Islet of Langerhans (tissue), 1 donor: ENCODE measurements at regions not wholly inside any gene's neighbourhood (a gene's known extent, or its start where the extent isn't known, plus 50 kb on each side); places are given as distances from the start of the nearest gene placed in this dataset.
"Not testable (repeated sequence)": the region's sequence is repeated elsewhere in the genome, so short reads cannot be mapped to it uniquely, and the experiment has no call there.

Experiments
- FAIRE-seq: peaks from one replicate; lab custom pipeline; 2011; peaks lifted over from hg19 to GRCh38; lab: Jason Lieb, UNC

- no peak for FAIRE-seq
Measured at GRCh38 chr18:51248685-51249084, 51.2 kb upstream of the MEX3C start.

- FAIRE-seq: no peak
Measured at GRCh38 chr18:51250006-51250405, 52.5 kb upstream of the MEX3C start.

GRCh38 chr18:51250458-51251024 lies 53.1 kb upstream of the MEX3C start:
- FAIRE-seq: no peak

GRCh38 chr18:51251625-51252024 lies 54.1 kb upstream of the MEX3C start:
- FAIRE-seq: no peak

GRCh38 chr18:51253476-51253875 lies 56.0 kb upstream of the MEX3C start:
- FAIRE-seq: no peak

GRCh38 chr18:51255693-51256092 lies 58.2 kb upstream of the MEX3C start:
- no peak for FAIRE-seq

GRCh38 chr18:51257150-51257549 lies 59.7 kb upstream of the MEX3C start:
- FAIRE-seq: no peak

GRCh38 chr18:51260118-51260517 lies 62.6 kb upstream of the MEX3C start:
- no peak for FAIRE-seq

GRCh38 chr18:51266077-51266476 lies 68.6 kb upstream of the MEX3C start:
- FAIRE-seq: not testable (repeated sequence)

GRCh38 chr18:51266773-51267172 lies 69.3 kb upstream of the MEX3C start:
- FAIRE-seq: no peak

- no peak for FAIRE-seq
Measured at GRCh38 chr18:51273437-51273836, 76.0 kb upstream of the MEX3C start.

- FAIRE-seq: no peak
Measured at GRCh38 chr18:51275712-51276476, 78.4 kb upstream of the MEX3C start.

- FAIRE-seq: no peak
Measured at GRCh38 chr18:51278045-51278649, 80.7 kb upstream of the MEX3C start.

- FAIRE-seq: no peak
Measured at GRCh38 chr18:51279367-51279984, 82.0 kb upstream of the MEX3C start.

GRCh38 chr18:51287818-51288508 lies 90.5 kb upstream of the MEX3C start:
- FAIRE-seq: no peak

GRCh38 chr18:51288582-51288981 lies 91.1 kb upstream of the MEX3C start:
- no peak for FAIRE-seq

GRCh38 chr18:51290860-51291259 lies 93.4 kb upstream of the MEX3C start:
- FAIRE-seq: no peak

- no peak for FAIRE-seq
Measured at GRCh38 chr18:51300912-51301311, 103.4 kb upstream of the MEX3C start.

- FAIRE-seq: no peak
Measured at GRCh38 chr18:51301376-51301775, 103.9 kb upstream of the MEX3C start.

GRCh38 chr18:51316677-51317076 lies 119.2 kb upstream of the MEX3C start:
- FAIRE-seq: no peak

GRCh38 chr18:51321696-51322095 lies 124.2 kb upstream of the MEX3C start:
- FAIRE-seq: no peak

- no peak for FAIRE-seq
Measured at GRCh38 chr18:51323961-51324360, 126.5 kb upstream of the MEX3C start.

- FAIRE-seq: no peak
Measured at GRCh38 chr18:51330148-51330547, 132.7 kb upstream of the MEX3C start.
